Right atrium auricular region (tissue), 2 donors: ENCODE measurements at regions not wholly inside any gene's neighbourhood (a gene's known extent, or its start where the extent isn't known, plus 50 kb on each side); places are given as distances from the start of the nearest gene placed in this dataset.

Experiments
- DNase-seq: peaks from one replicate; pipeline ENCODE4 v3.0.0-alpha.2; 2019; ENCODE audit warnings: low spot score
- H3K27ac ChIP-seq, 2 donors: fragments of 200-600 bp; sonication (generic); 1 replicate in 1 of 2; 2 replicates in 1 of 2; pipeline ENCODE4 v1.5.1; 2016 to 2019
- H3K27me3 ChIP-seq, 2 donors: fragments of 200-600 bp; sonication (generic); one replicate each; pipeline versions ENCODE4 v1.5.1 to v1.6.0; 2017 to 2019
- H3K36me3 ChIP-seq: fragments of 200-600 bp; sonication (generic); one replicate; pipeline ENCODE4 v1.5.1; 2016
- H3K4me1 ChIP-seq, 2 donors: fragments of 200-600 bp; sonication (generic); one replicate each; pipeline versions ENCODE4 v1.5.1 to v1.6.0; 2017 to 2019
- H3K4me3 ChIP-seq, 2 donors: fragments of 200-600 bp; sonication (generic); 1 replicate in 1 of 2; 2 replicates in 1 of 2; pipeline ENCODE4 v1.5.1; 2017 to 2019; ENCODE audit warnings: mild to moderate bottlenecking in 1 of 2, moderate library complexity in 1 of 2
- H3K9me3 ChIP-seq, 2 donors: fragments of 200-600 bp; sonication (generic); one replicate each; pipeline ENCODE4 v1.5.1; 2019
- TF ChIP-seq, protein P1 (sequence below), 2 donors: fragments of 200-600 bp; sonication (generic); IDR thresholded peaks; one replicate each; pipeline ENCODE4 v1.5.1; 2019; ENCODE audit warnings: antibody characterized with exemption in 2 of 2

DNA sequence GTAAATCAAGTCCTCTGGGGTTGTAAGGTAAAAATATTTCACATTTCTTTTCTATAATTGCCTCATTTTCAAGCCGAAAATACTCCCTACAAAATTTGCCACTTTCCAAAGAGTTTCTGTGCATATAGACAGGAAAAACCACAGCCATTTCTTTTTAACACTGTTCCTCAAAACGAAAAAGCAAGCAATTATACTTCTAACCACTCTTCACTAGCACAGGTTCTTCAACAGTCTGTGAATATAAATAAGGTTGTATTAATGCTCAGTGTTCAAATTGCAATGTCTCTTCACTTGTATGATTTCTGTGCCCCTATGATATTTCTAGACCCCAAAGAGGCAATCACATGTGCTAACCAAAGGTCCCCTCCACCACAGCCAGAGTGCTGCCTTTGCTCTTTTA is 206.0 kb downstream of the SIM1 start:
- TF ChIP-seq, protein P1, sequence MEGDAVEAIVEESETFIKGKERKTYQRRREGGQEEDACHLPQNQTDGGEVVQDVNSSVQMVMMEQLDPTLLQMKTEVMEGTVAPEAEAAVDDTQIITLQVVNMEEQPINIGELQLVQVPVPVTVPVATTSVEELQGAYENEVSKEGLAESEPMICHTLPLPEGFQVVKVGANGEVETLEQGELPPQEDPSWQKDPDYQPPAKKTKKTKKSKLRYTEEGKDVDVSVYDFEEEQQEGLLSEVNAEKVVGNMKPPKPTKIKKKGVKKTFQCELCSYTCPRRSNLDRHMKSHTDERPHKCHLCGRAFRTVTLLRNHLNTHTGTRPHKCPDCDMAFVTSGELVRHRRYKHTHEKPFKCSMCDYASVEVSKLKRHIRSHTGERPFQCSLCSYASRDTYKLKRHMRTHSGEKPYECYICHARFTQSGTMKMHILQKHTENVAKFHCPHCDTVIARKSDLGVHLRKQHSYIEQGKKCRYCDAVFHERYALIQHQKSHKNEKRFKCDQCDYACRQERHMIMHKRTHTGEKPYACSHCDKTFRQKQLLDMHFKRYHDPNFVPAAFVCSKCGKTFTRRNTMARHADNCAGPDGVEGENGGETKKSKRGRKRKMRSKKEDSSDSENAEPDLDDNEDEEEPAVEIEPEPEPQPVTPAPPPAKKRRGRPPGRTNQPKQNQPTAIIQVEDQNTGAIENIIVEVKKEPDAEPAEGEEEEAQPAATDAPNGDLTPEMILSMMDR (IDR thresholded peaks at IDR 0.05), result no peak
- no peaks in the 10 kb centered on the region for H3K36me3 ChIP-seq
- no peaks in the 10 kb centered on the region for H3K9me3 ChIP-seq
- no peak overlapping the region for H3K4me3 ChIP-seq
- H3K27me3 ChIP-seq, result no peaks in the 10 kb centered on the region
- no peak overlapping the region for H3K27ac ChIP-seq
- no peaks in the 10 kb centered on the region for H3K4me1 ChIP-seq
- no peak for DNase-seq

DNA sequence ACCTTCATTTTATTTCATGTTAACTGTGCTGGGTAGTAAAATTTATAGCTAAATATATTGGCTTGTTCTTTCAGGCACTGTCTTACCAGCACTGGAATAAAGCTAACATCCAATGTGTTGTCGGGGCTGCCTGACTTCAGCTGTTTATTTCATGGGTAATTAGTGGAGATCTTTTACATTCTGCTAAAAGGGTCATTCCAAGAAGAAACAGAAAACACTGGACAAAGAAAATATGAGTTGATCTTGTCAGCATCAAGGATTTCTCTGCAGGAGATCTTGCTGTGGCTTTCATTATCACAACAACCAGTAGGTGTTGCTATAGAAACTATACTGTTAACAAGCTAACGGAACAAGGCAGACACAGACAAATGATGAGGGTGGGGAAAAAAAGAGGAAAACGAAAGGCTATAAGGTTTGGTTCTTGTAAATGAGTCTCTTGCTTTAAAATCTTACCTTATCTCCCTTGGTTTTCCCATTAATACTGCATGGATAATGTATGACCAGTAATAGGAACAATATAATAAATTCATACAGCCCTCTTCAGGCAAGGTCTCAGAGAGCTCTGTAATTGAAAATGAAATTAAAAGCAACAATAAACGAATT is 206.8 kb downstream of the SIM1 start:
- H3K36me3 ChIP-seq, result no peaks in the 10 kb centered on the region
- DNase-seq, result no peak
- H3K27me3 ChIP-seq, result no peaks in the 10 kb centered on the region
- H3K4me1 ChIP-seq, result no peaks in the 10 kb centered on the region
- no peak overlapping the region for H3K4me3 ChIP-seq
- no peak overlapping the region for H3K27ac ChIP-seq
- no peaks in the 10 kb centered on the region for H3K9me3 ChIP-seq
- TF ChIP-seq, protein P1 (IDR thresholded peaks at IDR 0.05), result no peak

DNA sequence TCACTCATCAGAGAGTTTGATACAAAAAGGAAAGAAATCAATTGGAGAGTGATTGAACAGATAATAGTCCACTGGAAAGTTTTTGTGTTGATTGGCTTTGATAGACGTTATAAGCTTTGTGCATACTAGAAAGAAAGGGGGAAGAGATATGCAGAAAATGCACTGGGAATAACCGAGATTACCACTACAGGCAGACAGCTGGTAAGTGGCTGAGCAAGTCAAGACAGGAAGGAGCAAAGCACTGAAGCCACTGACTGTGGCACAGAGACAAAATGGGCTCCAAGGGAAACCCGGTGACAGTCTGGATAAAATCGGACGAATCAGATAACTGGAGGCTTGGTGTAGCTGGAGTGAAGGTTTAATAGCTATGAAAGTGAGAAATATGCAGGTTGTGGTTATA is 209.0 kb downstream of the SIM1 start:
- Histone ChIP-seq H3K27me3 (no peaks in the 10 kb centered on the region), H3K9me3 (no peaks in the 10 kb centered on the region), H3K4me3 (no peak overlapping the region), H3K27ac (no peak overlapping the region), H3K36me3 (no peaks in the 10 kb centered on the region), H3K4me1 (no peaks in the 10 kb centered on the region)
- DNase-seq, result no peak
- TF ChIP-seq, protein P1 (IDR thresholded peaks at IDR 0.05), result no peak

DNA sequence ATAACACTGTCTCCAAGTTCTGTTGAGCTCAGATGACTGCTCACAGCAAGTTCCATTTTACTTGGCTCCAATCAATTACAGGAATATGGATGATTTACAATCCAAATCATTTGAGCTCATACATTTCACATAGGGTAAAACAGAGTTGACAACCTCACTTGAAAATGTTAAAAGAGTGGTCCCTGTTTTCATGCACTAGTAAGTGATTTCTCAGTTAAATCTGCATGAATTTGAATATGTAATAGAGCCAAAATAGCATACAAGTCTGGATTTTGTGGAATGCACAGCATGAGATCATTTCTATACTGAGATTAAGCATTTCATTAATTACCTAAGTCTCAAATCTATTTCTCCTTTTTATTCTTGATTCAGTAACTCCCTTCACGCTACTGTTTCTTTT is 217.6 kb downstream of the SIM1 start:
- TF ChIP-seq, protein P1 (IDR thresholded peaks at IDR 0.05), result no peak
- Histone ChIP-seq H3K27ac (no peak overlapping the region), H3K27me3 (no peaks in the 10 kb centered on the region), H3K36me3 (no peaks in the 10 kb centered on the region), H3K4me3 (no peak overlapping the region), H3K9me3 (no peaks in the 10 kb centered on the region), H3K4me1 (no peaks in the 10 kb centered on the region)
- DNase-seq, result no peak

GRCh38 chr6:100246206-100246605 is 218.5 kb downstream of the SIM1 start:
- no peak overlapping the region for H3K4me3 ChIP-seq
- no peaks in the 10 kb centered on the region for H3K27me3 ChIP-seq
- H3K4me1 ChIP-seq, result no peaks in the 10 kb centered on the region
- no peaks in the 10 kb centered on the region for H3K9me3 ChIP-seq
- TF ChIP-seq, protein P1 (IDR thresholded peaks at IDR 0.05), result no peak
- DNase-seq, result no peak
- no peaks in the 10 kb centered on the region for H3K36me3 ChIP-seq
- no peak overlapping the region for H3K27ac ChIP-seq

DNA sequence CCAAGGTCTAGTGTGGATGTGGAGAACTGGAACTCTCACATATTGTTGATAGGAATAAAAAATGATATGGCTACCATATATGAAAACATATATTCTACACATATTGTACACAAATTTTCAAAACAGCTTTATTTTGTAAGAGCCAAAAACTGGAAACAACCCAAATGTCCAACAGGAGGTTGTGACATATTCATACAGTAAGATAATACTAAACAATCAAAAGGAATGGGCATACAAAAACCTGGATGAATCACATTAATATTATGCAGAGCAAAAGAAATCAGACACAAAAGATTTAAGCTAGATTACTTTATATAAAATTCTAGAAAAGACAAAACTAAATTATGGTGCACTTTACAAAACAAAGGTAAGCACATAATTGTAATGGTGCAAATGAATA is 223.9 kb downstream of the SIM1 start:
- Histone ChIP-seq H3K4me1 (no peaks in the 10 kb centered on the region), H3K9me3 (no peaks in the 10 kb centered on the region), H3K27ac (no peak overlapping the region), H3K4me3 (no peak overlapping the region), H3K36me3 (no peaks in the 10 kb centered on the region), H3K27me3 (no peaks in the 10 kb centered on the region)
- TF ChIP-seq, protein P1 (IDR thresholded peaks at IDR 0.05), result no peak
- DNase-seq, result no peak
